HUES48 (cell line): ENCODE measurements at regions not wholly inside any gene's neighbourhood (a gene's known extent, or its start where the extent isn't known, plus 50 kb on each side); places are given as distances from the start of the nearest gene placed in this dataset.

Experiments used
- H3K27ac ChIP-seq: one replicate; pipeline ENCODE4 v1.7.0; 2013; ENCODE audit warnings: low read depth, low read length, inconsistent platforms
- H3K27me3 ChIP-seq: 2 replicates; pipeline ENCODE4 v1.6.1; 2013; ENCODE audit warnings: mild to moderate bottlenecking, low read length; ENCODE audit not compliant: control insufficient read depth, insufficient read depth
- H3K36me3 ChIP-seq: 2 replicates; pipeline ENCODE4 v1.6.1; 2013; ENCODE audit warnings: low read length; ENCODE audit not compliant: control insufficient read depth, insufficient read depth
- H3K4me1 ChIP-seq: 2 replicates; pipeline ENCODE4 v1.6.1; 2013; ENCODE audit warnings: mild to moderate bottlenecking, low read length; ENCODE audit not compliant: control insufficient read depth, insufficient read depth
- H3K4me3 ChIP-seq: 2 replicates; pipeline ENCODE4 v1.5.1; 2013; ENCODE audit warnings: mild to moderate bottlenecking, low read depth, low read length
- H3K9ac ChIP-seq: 2 replicates; pipeline ENCODE4 v1.6.1; 2013; ENCODE audit warnings: mild to moderate bottlenecking, low read depth, low read length, moderate library complexity
- H3K9me3 ChIP-seq: 2 replicates; pipeline ENCODE4 v1.6.1; 2013; ENCODE audit warnings: low read length; ENCODE audit not compliant: control insufficient read depth, insufficient read depth

DNA sequence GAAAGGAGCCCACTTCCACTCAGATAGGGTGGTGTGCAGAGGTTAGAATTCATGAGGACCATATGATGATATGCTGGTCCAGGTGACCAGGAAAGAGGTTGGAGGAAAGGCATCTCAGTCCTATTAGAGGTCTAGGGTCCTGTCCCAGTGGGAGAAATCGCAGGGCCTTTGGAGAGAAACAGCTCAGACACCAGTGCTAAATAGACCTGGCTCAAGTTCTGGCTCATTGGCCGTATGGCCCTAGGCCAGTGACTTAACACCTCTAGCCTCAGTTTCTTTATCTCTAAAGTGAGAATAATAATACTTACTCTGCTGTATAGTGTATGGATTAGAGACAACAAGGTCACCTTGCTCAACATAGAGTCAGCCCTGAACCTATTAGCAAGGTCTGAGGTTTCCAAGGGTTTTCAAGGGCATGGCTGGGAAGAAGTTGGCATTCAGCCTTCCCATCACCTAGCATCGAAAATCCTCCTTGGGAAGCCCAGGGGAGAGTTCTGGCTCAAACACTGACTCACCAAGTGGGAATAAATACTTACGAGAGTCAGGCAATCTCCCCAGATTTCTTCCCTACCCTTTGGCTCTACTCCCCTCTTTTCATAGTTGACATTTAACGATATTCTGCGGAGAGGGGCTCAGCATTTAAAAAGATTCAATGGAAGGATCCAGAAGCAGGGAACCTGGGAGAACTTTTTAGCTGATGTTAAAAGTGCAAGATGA is 473.1 kb upstream of the PODXL start:
- no peaks in the 10 kb centered on the region for H3K27me3 ChIP-seq
- H3K27ac ChIP-seq, result no peak overlapping the region
- no peaks in the 10 kb centered on the region for H3K9me3 ChIP-seq
- H3K4me1 ChIP-seq, result no peaks in the 10 kb centered on the region
- no peak overlapping the region for H3K4me3 ChIP-seq
- no peak overlapping the region for H3K9ac ChIP-seq
- no peaks in the 10 kb centered on the region for H3K36me3 ChIP-seq

DNA sequence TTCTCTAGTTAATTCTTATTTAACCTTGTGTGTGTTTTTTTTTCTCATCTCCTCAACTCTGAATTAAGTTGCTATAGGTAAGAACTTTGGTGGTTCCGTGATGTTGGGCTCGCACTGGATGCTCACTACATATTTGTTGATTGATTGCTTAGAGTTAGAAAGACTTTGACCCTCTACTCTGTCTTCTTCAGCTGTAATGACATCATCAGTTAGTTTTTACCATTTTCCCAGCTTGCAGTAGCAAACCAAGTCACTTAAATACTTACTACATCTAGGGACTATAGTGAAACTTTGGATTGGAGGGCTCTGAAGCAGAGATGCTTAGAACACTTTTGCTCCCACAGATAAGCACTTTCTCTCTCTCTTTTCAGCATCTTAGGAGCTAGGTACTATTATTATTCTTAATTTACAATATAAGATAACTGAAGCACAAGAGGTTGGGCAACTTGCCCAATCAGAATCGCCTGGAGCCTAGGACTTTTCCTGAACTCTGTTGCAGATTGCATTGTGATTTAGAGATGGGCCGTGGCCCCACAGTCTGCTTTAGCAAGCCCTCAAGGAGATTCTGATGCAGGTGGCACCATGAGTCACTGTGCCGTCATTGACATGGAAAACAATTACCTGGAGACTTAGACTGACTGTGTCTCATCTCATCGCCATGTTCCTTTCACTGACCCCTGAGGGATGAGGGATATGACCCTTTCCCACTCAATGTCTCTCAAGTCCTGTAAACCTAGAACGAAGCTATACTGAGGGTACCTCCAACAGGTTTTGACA is 471.9 kb upstream of the PODXL start:
- no peaks in the 10 kb centered on the region for H3K4me1 ChIP-seq
- no peaks in the 10 kb centered on the region for H3K27me3 ChIP-seq
- H3K36me3 ChIP-seq, result no peaks in the 10 kb centered on the region
- H3K9ac ChIP-seq, result no peak overlapping the region
- H3K27ac ChIP-seq, result no peak overlapping the region
- no peaks in the 10 kb centered on the region for H3K9me3 ChIP-seq
- H3K4me3 ChIP-seq, result no peak overlapping the region

DNA sequence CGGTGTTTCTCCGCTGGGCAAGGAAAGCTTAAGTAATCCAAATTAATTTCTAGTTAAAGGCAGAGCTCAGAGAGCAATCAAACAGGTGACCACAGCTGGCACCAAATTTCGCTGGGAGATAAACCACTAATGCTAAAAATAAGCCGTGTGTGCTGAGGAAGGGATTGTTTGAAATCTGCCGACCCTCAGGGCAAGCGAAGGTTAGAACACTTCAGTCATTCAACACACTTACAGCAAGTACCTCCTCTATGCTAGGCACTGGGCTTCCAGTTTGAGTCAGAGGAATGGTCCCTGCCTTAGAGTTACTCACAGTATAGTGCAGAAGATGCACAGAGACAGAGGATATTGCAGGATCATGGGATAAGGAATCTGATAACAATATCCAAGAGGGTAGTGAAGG is 467.9 kb upstream of the PODXL start:
- Histone ChIP-seq H3K9ac (no peak overlapping the region), H3K4me1 (no peaks in the 10 kb centered on the region), H3K27ac (no peak overlapping the region), H3K9me3 (no peaks in the 10 kb centered on the region), H3K4me3 (no peak overlapping the region), H3K27me3 (no peaks in the 10 kb centered on the region), H3K36me3 (no peaks in the 10 kb centered on the region)

DNA sequence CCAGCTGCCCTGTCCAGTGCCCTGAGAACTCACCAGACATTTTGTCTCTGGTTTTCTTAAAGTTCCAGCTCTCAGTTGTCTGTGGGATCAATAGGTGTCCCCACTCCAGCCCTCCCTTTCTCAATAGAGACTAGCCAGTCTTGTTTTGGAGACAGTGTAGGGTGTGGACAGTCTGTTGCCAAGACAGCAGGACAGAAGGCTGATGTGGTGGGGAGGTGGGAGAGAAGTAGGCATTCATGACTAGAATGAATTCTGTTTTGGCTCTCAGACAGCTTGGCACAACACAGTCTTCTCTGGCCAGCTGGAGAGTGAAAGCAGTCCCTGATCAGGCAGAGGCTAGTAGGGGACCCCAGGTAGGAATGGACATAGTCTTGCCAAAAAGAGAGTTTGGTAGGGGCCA is 467.0 kb upstream of the PODXL start:
- Histone ChIP-seq H3K9ac (no peak overlapping the region), H3K27me3 (no peaks in the 10 kb centered on the region), H3K4me1 (no peaks in the 10 kb centered on the region), H3K36me3 (no peaks in the 10 kb centered on the region), H3K27ac (no peak overlapping the region), H3K4me3 (no peak overlapping the region), H3K9me3 (no peaks in the 10 kb centered on the region)

DNA sequence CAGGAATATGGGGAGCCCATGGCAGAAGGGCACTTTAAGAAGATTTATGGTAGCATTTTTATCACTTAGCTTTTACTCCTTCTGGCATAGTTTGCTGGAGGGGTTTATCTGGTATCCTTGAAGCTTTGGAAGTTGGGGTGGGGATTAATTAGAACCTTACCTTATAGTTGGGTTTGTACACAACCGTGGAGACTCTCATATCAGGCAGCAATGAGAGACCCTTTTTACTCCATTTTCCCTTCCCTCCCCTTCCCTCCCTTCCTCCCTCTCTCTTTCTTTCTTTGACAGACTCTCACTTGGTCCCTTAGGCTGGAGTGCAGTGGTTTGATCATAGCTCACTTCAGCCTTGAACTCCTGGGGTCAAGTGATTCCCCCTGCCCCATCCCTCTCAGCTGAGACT is 465.8 kb upstream of the PODXL start:
- H3K4me3 ChIP-seq, result no peak overlapping the region
- H3K4me1 ChIP-seq, result no peaks in the 10 kb centered on the region
- no peak overlapping the region for H3K9ac ChIP-seq
- H3K9me3 ChIP-seq, result no peaks in the 10 kb centered on the region
- no peak overlapping the region for H3K27ac ChIP-seq
- H3K36me3 ChIP-seq, result no peaks in the 10 kb centered on the region
- H3K27me3 ChIP-seq, result no peaks in the 10 kb centered on the region

DNA sequence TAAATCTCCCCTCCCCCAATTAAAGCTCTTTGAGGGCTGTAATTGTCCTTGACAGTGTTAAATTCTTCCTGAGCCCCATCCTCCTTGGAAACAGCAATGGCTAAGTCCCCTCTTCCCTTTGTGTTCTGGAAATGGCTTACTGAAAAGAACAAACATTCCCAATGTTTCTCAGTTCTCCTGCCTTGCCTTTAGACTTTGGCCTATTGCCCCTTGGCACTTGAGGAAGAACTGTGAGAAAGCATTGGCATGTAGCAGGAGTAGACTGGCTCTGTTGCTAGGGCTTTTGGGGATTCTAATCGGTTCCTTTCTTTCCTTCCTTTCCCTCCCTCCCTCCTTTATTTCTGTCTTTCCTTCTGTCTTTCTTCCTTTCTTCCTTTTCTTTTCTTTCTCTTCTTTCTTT is 463.3 kb upstream of the PODXL start:
- no peaks in the 10 kb centered on the region for H3K27me3 ChIP-seq
- no peak overlapping the region for H3K9ac ChIP-seq
- H3K27ac ChIP-seq, result no peak overlapping the region
- no peaks in the 10 kb centered on the region for H3K4me1 ChIP-seq
- no peaks in the 10 kb centered on the region; the same call in 1 of the 2 replicates for H3K9me3 ChIP-seq
- no peak overlapping the region for H3K4me3 ChIP-seq
- no peaks in the 10 kb centered on the region for H3K36me3 ChIP-seq

DNA sequence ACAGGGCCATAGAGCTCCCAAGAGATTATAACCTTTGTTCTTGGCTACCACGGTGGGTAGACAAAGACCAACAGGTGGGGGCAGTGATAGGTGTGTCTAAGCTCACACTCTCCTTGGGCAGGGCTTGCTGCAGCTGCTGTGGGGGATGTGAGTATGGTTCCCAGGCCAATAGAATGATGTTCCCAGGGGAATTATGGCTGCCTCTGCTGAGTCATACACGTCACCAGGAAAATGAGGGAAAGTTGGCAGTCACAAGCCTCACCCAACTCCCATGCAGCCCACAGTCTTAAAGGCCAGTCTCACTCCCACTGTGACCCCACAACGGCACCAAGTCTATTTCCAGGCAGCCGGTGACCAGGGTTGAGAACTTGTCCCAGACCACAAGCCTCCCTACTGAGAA is 453.4 kb upstream of the PODXL start:
- H3K4me1 ChIP-seq, result no peaks in the 10 kb centered on the region
- H3K27ac ChIP-seq, result no peak overlapping the region
- H3K4me3 ChIP-seq, result no peak overlapping the region
- peaks cover 3% of the 10 kb centered on the region; the same call in 1 of the 2 replicates for H3K9me3 ChIP-seq
- no peaks in the 10 kb centered on the region for H3K27me3 ChIP-seq
- no peak overlapping the region for H3K9ac ChIP-seq
- no peaks in the 10 kb centered on the region for H3K36me3 ChIP-seq

DNA sequence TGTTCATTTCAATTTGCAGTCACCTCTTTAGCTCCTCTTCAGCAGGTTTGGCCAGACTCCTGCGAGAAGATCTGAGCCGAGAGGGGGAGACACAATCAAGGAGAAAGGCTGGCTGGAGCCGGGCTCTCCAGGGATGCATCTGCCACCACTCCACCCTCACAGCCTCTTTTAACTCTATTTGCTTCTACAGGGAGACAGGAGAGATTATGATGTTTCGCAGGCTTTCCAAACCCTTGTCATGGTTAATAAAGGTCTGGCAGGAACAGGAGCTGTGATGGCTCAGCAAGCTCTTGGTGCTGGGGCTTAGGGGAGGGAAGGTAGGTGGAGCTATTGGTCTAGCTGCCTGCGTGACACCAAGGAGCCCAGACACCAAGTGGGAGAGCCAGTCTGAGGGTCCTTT is 448.1 kb upstream of the PODXL start:
- H3K9me3 ChIP-seq, result no peaks in the 10 kb centered on the region
- H3K27ac ChIP-seq, result no peak overlapping the region
- H3K36me3 ChIP-seq, result no peaks in the 10 kb centered on the region
- H3K9ac ChIP-seq, result no peak overlapping the region
- no peaks in the 10 kb centered on the region for H3K4me1 ChIP-seq
- H3K4me3 ChIP-seq, result no peak overlapping the region
- no peaks in the 10 kb centered on the region for H3K27me3 ChIP-seq

DNA sequence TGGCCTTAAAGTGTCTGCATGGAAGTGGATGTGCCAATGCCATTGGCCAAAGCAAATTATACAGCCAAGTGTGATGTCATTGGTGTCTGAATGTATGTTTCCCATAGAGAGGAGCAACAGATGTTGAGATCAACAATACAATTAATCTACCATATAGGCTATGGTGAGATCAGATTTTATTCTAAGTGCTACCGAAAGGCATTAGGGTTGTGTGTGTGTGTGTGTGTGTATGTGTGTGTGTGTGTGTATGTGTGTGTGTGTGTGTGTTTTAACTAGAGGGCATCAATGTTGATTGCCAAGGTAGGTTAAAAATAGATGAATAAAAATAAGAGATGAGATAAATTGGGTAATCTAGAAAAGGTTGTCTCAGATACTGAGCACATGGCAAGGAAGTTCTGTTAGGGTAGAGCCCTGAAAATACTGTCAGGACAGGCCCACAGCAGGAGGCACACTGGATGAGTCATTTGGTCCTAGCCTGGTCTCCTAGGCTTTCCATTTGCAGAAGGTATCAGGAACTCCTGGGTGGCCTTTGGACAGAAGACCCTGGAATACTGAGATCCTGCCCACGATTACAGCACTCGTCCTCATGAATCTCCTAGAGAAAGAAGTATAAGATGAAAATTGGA is 446.0 kb upstream of the PODXL start:
- H3K27ac ChIP-seq, result no peak overlapping the region
- H3K9ac ChIP-seq, result no peak overlapping the region
- H3K27me3 ChIP-seq, result no peaks in the 10 kb centered on the region
- H3K9me3 ChIP-seq, result no peaks in the 10 kb centered on the region
- H3K36me3 ChIP-seq, result no peaks in the 10 kb centered on the region
- H3K4me3 ChIP-seq, result no peak overlapping the region
- no peaks in the 10 kb centered on the region for H3K4me1 ChIP-seq

DNA sequence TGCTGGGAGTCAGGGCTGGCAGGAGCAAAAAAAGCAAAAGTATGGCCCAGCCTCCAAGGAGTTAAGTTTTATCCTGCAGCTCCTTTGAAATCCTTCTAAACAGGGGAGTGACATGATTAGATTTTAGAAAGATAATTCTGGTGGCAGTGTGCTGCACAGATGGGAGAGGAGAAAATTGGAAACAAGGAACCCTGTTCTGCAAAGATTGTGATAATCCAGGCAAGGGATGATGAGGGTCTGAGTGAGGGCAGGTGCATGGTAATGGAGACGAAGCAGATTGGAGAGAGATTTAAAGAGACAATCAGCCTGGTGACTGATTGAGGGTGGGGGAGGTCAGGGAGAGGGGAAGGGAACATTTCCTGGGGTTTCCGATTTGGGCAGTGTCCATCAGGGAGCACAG is 444.7 kb upstream of the PODXL start:
- no peak overlapping the region for H3K27ac ChIP-seq
- no peaks in the 10 kb centered on the region for H3K4me1 ChIP-seq
- no peak overlapping the region for H3K9ac ChIP-seq
- H3K4me3 ChIP-seq, result no peak overlapping the region
- H3K36me3 ChIP-seq, result no peaks in the 10 kb centered on the region
- no peaks in the 10 kb centered on the region for H3K27me3 ChIP-seq
- H3K9me3 ChIP-seq, result no peaks in the 10 kb centered on the region

DNA sequence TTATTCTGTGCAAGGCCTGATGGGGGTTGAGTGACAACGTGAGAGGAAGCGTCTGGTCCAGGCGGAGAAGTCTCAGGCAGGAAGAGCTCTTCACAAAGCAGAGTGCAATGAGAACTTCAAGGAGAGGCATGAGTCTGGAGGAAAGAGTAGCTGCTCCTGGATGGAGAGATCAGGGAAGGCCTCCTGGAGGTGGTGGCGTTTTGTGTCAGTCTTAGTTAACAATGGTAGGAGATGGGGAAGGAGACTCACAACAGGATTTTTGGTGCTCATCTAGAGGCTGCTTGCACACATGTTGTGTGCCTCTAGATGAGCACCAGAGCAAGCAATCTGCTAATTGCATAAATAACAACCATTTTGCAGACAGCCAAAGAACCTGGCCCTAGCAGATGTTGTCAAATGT is 442.8 kb upstream of the PODXL start:
- no peaks in the 10 kb centered on the region for H3K27me3 ChIP-seq
- no peak overlapping the region for H3K27ac ChIP-seq
- no peaks in the 10 kb centered on the region for H3K9me3 ChIP-seq
- H3K4me1 ChIP-seq, result no peaks in the 10 kb centered on the region
- H3K36me3 ChIP-seq, result no peaks in the 10 kb centered on the region
- H3K9ac ChIP-seq, result no peak overlapping the region
- no peak overlapping the region for H3K4me3 ChIP-seq
